ENCODE measurements at regions not wholly inside any gene's neighbourhood (a gene's known extent, or its start where the extent isn't known, plus 50 kb on each side); places are given as distances from the start of the nearest gene placed in this dataset.

DNA sequence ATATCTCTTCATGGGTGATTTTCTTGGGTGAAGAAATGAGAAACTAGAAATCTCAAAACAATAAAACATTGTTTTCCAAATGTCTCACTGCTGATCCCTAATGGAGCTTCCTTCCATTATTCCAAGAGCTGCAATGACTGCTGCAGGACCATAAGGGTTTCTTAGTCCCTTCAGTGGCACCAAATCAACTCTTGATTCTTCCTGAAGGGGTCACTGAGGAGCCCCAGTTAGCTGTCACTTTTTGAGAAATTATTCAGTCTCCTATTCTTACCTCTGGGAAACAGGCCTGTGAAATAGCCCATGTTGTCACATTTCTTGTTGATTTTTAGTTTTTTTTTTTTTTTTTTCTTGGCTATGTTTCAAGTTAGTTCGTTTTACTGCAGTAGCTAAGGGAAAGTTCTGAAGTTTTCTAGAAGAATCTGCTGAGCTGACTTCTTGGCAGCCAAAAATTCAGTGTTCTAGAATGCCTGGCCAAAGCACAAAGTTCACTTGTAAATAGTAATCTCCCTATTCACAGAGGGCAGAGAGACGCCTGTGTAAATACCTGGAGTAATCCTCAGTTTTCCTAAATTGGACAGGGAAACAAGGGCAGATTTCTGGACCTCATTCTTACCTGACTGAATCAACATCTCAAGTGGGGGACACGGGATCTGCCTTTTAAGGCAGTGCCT lies 480.0 kb downstream of the RIT2 start:
- no peak overlapping the region for H3K4me3 ChIP-seq (replicated peaks in 1 of 2; ENCODE audit: low read depth in 2 of 2, low read length in 2 of 2)
- DNase-seq (ENCODE audit: low read depth in 2 of 2): peak in 1 of 2 donors; percentile 16
- TF ChIP-seq, protein P1, sequence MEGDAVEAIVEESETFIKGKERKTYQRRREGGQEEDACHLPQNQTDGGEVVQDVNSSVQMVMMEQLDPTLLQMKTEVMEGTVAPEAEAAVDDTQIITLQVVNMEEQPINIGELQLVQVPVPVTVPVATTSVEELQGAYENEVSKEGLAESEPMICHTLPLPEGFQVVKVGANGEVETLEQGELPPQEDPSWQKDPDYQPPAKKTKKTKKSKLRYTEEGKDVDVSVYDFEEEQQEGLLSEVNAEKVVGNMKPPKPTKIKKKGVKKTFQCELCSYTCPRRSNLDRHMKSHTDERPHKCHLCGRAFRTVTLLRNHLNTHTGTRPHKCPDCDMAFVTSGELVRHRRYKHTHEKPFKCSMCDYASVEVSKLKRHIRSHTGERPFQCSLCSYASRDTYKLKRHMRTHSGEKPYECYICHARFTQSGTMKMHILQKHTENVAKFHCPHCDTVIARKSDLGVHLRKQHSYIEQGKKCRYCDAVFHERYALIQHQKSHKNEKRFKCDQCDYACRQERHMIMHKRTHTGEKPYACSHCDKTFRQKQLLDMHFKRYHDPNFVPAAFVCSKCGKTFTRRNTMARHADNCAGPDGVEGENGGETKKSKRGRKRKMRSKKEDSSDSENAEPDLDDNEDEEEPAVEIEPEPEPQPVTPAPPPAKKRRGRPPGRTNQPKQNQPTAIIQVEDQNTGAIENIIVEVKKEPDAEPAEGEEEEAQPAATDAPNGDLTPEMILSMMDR (IDR thresholded peaks at IDR 0.05; ENCODE audit: low read depth, low read length): no peak

DNA sequence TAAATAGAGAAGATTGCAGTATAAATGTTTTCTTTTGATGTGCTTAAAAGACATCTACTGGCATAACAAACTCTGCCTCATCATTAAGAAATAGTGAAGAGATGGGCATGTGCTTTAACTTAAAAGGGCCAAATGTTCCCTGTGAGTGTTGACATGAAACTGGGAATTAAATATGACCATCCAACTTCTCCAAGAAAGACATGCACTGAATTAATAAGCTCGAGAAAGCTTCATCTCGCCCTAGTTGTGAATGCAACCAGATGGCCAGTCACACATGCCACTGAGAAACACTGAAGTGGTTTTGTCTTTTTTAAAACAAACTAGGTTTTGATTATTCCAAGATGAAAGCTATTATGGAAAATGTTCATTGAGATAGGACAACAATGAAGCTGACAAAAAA lies 479.2 kb downstream of the RIT2 start:
- H3K4me3 ChIP-seq (replicated peaks in 1 of 2; ENCODE audit: low read depth in 2 of 2, low read length in 2 of 2): no peak overlapping the region
- no peak for DNase-seq (ENCODE audit: low read depth in 2 of 2)
- TF ChIP-seq, protein P1 (IDR thresholded peaks at IDR 0.05; ENCODE audit: low read depth, low read length): no peak

DNA sequence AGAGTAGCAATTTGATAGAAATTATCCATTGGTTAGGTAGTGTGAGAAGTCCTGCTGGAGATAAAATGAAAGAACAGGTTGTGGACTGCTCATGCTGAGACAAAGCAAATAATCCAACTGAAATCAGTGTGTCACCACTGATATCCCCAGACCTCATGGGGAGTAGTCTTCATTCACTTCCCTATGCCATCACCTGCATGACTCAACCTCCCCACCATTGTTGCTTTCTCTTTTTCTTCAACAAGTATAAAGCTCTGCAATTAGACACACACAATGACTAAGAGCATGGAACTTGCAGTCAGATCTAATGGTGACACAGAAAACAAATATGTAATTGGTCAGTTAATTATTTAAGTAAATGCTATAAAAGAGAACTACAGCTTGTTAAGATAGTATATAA lies 475.3 kb downstream of the RIT2 start:
- no peak overlapping the region for H3K4me3 ChIP-seq (replicated peaks in 1 of 2; ENCODE audit: low read depth in 2 of 2, low read length in 2 of 2)
- TF ChIP-seq, protein P1 (IDR thresholded peaks at IDR 0.05; ENCODE audit: low read depth, low read length): no peak
- peak in 1 of 2 donors; percentile 28 for DNase-seq (ENCODE audit: low read depth in 2 of 2)

DNA sequence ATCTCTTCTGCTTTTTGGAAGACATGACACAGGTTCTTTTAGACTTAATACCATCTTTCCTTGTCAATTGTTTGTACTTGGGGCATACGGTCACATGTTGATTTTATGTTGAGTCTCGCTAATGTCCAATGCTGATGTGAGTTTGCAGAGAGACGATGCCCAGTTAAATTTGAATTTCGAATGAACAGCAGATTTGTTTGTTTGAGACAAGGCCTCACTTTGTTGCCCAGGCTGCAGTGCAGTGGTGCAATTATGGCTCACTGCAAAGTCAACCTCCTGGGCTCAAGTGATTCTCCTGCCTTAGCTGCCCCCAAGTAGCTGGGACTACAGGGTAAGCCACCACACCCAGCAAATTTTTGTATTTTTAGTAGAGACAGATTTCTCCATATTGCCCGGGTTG lies 473.5 kb downstream of the RIT2 start:
- DNase-seq (ENCODE audit: low read depth in 2 of 2): no peak
- no peak overlapping the region for H3K4me3 ChIP-seq (replicated peaks in 1 of 2; ENCODE audit: low read depth in 2 of 2, low read length in 2 of 2)
- TF ChIP-seq, protein P1 (IDR thresholded peaks at IDR 0.05; ENCODE audit: low read depth, low read length): no peak

DNA sequence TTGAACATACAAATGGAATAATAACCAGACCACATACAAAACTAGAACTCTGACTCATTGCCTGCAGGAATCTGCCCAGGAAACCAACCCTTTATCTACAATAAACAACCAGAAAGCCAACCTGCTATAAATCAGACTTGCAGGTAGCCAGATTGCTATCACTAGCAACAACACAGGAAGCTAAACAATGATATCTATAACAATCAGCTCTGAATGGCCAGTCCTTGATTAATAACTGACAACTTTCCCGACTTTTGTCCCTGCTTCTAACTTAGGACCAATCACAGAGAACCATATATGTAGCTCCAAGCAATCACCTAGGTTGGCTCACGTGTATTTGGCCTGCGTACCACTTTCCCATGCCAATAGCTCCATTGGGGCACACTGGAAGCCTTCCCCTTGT lies 470.8 kb downstream of the RIT2 start:
- no peak overlapping the region for H3K4me3 ChIP-seq (replicated peaks in 1 of 2; ENCODE audit: low read depth in 2 of 2, low read length in 2 of 2)
- TF ChIP-seq, protein P1 (IDR thresholded peaks at IDR 0.05; ENCODE audit: low read depth, low read length): no peak
- peak in 1 of 2 donors; percentile 26 for DNase-seq (ENCODE audit: low read depth in 2 of 2)

DNA sequence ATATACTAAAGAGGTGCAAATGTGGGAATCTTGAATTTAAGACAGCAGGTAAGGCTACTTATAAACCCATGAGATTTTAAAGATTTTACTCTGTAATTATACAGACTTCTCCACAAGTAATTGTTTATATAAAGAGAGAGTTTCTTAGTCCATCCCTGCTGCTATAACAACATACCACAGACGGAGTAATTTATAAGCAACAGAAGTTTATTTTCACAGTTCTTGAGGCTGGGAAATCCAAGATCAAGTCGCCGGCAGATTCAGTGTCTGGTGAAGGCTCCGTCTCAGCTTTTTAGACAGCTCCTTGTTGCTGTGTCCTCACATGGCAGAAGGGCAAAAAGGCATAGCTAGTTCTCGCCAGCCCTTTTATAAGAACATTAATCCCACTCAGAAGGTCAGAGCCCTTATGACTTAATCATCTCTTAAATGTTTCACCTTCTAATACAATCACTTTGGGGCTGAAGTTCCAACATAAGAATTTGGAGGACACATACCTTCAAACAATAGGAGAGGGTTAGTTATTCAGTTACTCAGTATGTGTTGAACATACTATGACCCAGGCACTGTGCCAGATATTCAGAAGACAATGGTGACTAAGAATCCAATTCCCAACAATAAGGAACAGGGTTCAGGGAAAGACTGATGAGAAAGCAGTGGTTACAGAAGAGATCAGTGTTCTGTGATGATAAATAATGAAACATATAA lies 466.0 kb downstream of the RIT2 start:
- TF ChIP-seq, protein P1 (IDR thresholded peaks at IDR 0.05; ENCODE audit: low read depth, low read length): no peak
- peak overlapping the region in 1 of 2 donors; percentile 41 for H3K4me3 ChIP-seq (replicated peaks in 1 of 2; ENCODE audit: low read depth in 2 of 2, low read length in 2 of 2)
- DNase-seq (ENCODE audit: low read depth in 2 of 2): peak; percentile 50 to 94
